ENCODE measurements at regions not wholly inside any gene's neighbourhood (a gene's known extent, or its start where the extent isn't known, plus 50 kb on each side); places are given as distances from the start of the nearest gene placed in this dataset.

DNA sequence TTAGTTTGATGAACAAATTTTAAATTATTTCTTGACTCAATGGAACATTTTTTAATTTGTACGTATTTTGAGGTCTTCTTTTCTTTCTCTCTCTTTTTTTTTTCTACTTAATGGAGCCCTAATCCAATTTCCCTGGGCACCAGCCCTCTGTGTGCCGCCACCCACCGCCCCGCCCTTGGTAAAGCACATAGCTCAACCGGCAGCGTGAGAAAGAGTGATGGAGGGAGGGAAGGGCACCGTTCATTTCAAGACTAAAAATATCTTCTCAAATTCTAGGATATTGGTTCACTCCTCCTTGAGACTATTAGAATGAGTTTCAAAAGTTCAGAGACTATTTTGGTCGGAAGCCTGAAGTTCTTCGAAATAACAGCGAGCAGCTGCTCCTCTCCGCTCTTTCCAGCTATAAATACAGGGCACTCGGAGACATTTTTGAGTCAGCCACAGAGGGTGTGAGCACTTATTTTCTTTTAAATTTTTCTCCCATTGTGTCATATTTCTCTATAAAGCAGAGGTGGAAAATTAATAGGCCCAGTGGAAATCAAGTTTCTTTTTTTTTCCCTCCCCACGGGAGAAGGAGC, 731.7 kb upstream of the ID2 start:
- DNase-seq (ENCODE audit: low read depth in 1 of 2, low spot score in 1 of 2): no peak

DNA sequence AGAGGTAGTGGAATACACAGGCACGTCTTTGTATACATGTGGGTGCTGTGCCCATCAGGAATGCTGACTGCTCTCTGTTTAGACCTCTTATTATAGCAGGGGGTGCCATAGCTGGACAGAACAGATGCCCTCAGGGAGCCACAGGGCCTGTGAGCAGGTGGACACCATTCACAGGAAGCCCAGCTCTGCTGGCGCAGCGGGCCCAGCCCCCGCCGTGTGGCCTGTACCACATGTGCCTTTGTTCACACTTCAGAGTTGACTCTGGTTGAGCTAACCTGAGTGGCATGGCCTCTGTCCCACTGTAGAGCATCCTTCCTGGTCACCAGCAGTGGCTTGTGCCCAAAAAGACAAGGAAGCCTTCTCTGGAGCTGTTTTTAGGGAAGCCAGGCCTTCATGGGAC, 730.9 kb upstream of the ID2 start:
- DNase-seq (ENCODE audit: low read depth in 1 of 2, low spot score in 1 of 2): no peak

DNA sequence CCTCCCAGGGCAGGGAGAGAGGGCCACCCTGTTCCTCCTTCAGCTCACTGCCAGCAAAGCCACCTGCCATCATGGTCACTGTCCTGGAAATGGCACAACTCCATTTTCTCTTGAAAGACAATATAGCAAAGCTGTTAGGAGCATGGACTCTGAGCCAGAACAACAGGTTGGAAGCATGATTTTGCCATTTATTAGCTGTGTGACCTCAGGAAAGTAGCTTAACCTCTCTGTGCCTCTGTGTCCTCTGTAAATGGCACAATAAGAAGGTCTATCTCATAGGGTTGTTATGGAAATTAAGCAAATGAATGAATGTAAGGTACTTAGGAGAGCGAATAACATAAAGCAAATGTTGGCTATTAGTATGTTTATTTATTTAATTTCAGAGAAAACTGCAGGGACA, 730.4 kb upstream of the ID2 start:
- no peak for DNase-seq (ENCODE audit: low read depth in 1 of 2, low spot score in 1 of 2)

DNA sequence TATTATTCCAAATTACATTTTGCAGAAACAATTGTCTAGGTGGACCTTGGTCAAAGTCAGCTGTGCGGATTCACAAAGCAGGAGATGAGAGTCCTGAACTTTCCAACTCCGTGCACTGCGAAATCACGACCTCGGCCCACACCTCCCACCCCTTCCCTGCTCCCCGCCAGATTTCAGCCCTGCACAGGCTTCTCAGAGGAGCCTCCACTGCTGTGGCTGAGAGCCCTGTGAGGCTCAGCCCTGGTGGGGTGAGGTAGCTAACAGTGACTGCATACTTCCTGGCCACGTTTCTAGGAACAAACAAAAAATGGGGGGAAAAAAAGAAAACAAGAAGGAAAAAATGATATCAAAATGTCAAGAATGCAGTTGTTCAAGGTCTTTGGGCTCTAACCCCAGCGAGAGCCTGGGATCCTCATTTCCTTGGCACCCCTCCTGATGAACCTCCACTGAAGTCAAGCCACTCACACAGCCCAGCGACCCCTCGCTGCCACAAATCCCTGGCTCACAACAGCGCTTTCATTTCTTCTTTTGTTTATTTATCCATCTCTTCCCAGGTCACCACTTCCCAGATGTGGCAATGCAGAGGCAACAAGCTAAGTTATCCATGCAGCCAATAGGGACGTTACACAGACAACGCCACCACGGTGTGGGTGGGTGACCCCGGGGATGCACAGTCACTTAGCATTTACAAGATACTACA, 729.7 kb upstream of the ID2 start:
- no peak for DNase-seq (ENCODE audit: low read depth in 1 of 2, low spot score in 1 of 2)

DNA sequence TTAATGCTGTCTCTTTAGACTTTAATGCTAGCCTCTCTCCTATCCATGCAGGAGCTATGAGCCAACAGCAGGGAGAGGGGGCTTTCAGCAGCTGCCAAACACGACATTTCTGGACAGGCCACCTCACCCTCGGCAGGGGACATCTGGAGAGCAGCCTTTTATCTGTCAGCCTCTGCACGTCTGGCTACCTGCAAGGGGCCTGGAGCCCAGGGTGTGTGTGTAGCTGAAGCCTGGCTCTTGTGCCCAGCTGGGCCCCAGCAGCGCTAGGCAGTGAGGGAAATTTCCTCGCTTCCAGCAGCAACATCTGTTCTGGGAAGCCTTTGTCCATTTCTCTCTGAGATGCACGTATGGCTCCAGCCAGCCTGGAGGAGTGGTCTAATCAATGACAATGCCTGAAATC, 728.7 kb upstream of the ID2 start:
- no peak for DNase-seq (ENCODE audit: low read depth in 1 of 2, low spot score in 1 of 2)

DNA sequence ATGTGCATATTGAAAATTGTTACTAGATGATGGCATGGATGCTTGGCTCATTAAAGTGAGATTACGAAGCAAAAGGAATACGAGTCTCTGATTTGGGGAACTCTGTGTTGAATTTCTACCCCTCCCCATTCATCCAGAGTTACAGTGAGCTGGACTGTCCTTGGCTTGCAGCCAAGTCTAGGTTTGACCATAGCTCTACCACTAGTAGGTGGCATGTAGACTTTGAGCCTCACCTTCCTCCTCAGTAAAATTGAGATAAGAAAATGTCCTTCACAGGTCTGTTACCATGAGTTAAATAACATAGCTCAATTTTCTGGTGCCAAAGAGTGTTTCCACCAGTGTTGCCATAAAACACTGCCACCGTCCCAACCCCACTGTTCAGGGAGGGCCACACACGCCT, 727.6 kb upstream of the ID2 start:
- no peak for DNase-seq (ENCODE audit: low read depth in 1 of 2, low spot score in 1 of 2)

DNA sequence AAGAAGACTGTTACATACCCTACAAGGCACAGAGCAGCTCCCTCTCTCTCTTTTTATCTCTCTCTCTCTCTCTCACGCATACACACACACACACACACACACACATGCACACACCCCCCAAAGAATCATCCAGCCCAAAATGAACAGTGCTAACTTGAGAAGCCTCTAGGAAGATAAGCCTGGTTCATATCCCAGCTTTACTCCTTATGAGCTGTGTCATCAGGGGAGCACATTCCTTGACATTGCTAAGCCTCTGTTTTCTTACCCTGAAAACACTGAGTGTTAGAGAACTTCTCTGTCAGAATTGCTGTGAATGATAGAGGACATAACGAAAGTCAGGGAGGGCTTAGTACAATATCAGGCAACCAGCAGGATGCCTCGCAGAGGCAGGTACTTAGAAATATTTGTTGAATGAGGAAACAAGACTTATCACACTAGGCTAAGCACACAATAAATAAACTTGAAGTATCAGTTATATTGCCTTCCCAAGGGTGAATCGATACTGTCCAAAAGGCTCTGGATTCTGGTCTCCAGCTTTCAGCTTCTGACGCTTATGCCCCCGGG, 725.6 kb upstream of the ID2 start:
- no peak for DNase-seq (ENCODE audit: low read depth in 1 of 2, low spot score in 1 of 2)

DNA sequence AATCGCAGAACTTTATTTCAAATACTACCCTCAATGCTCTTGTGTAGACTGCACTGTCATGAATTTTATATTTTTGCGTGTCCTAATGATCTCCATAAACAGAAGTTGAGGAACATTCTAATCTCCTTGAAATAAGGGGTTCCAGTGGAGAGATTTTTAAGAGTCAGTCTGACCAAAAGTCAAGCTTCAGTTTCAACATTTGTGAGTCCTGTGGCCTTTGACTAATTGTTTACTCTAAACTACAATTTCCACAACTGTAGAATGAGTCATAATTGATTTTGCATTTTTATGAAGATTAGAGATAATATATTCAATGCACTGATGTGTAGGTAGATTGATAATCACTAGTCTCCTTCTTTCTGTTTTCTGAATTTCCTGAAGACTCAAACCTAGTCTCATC, 720.3 kb upstream of the ID2 start:
- no peak for DNase-seq (ENCODE audit: low read depth in 1 of 2, low spot score in 1 of 2)

DNA sequence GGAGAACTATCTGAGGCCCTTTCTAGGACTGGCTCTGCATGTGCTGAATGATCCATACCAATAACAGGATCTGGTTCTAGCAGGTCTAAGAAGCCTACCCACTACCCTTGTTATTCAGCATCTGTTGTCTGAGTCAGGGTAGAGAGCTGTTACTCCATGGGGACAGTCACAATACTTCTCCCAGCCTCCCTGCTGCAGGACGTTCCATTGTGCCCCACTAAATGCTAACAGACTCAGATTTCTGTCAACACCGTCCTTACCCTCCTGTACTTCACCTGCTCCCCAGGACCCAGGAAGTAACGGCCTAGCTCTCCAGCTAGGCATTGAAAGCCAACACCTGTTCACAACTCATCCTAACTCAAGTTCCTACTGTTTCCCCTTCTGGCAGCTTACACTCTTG, 719.7 kb upstream of the ID2 start:
- DNase-seq (ENCODE audit: low read depth in 1 of 2, low spot score in 1 of 2): no peak

DNA sequence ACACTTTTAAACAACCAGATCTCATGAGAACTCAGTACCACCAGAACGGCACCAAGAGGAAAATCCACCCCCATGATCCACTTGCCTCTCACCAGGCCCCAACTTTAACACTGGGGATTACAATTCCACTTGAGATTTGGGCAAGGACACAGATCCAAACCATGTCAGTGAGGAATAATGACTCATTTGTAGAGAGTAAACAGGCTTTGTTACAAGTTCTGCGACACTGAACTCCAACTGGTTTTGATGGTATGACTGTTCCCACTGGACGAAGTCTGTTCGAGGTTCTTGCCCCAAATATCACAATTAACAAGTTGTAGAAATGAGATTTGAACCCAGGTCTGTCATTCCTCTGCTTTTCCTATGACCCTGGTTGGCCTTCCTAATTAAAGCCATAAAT, 718.1 kb upstream of the ID2 start:
- DNase-seq (ENCODE audit: low read depth in 1 of 2, low spot score in 1 of 2): no peak

DNA sequence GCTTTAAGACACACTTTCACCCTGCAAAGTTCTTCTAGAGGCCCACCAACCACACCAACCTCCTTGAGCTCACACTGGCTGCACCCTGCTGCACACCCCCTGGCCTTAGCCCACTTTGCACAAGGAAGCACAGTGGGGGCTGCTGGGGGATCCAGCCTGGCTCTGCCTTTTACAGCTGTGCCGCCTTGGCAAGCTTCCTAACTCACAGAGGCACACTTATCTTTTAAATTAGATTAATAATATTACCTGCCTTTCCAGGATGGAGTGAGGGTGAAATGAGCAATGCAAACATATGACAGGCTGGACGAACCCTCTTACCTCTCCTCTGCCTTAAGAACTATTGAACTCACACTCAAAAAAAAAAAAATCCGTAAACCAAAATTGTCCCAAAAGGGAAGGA, 715.8 kb upstream of the ID2 start:
- no peak for DNase-seq (ENCODE audit: low read depth in 1 of 2, low spot score in 1 of 2)

DNA sequence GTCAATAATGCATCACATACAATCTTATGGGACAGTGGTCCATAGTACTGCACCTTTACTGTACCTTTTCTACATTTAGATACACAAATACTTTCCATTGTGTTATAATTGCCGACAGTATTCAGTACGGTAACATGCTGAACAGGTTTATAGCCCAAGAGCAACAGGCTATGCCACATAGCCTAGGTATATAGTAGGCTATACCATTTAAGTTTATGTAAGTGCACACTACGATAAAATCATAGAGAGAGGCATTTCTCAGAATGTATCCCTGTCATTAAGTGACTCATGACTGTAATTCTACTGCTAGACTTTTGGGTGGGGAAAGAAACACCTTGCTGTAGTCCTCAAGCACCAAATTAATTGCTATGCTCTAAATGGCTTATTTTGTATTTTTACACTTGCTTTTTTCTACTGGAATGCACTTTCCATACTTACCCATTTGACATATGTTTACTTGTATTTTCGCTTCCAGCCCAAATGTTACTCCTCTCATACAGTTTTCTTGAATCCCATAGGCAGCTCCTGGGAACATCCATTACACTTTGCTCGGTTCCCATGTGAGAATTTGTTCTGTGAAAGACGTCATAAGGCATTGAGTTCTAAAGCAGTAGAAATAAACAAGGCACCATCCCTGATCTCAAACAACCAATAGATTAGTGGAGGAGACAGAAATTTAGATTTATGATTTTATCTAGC, 714.0 kb upstream of the ID2 start:
- no peak for DNase-seq (ENCODE audit: low read depth in 1 of 2, low spot score in 1 of 2)

DNA sequence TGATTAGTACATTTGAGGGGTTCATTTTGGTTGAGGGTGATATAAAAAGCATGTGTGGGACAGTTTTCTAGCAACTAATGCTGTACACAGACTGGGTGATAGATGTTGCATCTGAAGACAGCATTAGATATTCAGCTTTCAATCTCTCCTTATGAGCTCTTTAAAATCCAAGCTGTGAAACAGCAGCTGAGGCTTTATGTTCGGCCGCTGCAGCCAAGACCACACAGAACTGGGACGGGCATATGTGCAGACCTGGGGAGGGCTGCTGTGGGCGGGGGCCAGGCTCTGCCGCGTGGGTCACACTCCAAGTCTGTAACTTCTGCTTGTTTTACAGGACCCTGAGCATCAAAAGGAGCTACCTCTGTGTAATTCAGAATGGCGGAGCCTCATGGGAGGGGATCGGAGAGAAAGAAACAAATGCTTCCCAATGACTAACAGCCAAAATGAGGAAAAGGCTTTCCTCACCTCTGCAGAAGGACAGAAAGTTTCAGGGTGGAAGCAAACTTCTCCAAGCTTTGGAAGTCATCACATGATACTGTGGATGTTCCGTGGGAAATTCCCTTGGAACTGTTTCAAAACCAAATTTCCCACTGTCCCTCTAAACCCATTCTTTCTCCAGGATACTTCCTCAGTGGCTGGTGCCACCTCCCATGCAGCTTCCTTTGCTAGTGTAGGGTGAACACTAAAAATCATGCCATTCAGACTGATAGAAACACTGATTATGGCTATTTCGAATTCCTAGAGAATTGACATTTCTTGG, 711.9 kb upstream of the ID2 start:
- no peak for DNase-seq (ENCODE audit: low read depth in 1 of 2, low spot score in 1 of 2)

DNA sequence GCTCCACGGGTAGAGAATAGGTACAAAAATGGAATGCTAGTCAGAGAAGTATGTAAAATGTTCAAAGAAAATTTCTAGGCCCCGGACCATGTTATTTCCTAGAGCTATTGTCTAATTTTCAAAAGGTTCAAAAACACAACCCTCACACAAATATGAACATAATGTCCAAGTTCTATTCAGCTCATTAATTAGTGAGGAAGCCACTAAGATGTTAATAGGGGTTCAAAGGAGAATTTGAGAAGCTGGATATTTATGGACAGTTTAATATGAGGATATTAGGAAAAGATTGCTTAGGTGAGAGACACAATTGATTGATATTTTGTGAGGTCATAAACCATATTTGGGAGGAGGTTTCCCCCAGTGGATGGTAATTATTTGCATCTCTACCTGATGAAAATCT, 710.6 kb upstream of the ID2 start:
- no peak for DNase-seq (ENCODE audit: low read depth in 1 of 2, low spot score in 1 of 2)

DNA sequence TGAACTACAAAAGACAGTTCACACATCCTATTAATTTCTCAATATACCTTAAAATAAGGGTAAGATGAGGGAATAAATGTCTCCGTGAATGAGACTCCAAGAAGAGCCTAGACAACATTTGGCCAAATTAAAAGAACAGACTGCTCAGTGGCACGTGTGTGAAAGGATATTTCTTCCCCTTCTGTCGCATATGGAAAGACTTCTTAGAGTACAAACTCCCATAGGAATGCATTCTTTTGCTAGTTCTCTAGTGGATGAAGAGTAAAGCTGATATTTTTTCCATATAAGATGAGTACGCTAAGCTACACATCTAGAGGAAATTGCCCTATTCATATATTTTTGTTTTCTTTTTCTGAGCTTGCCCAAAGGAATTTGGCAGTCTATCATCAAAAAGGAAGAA, 710.0 kb upstream of the ID2 start:
- no peak for DNase-seq (ENCODE audit: low read depth in 1 of 2, low spot score in 1 of 2)

DNA sequence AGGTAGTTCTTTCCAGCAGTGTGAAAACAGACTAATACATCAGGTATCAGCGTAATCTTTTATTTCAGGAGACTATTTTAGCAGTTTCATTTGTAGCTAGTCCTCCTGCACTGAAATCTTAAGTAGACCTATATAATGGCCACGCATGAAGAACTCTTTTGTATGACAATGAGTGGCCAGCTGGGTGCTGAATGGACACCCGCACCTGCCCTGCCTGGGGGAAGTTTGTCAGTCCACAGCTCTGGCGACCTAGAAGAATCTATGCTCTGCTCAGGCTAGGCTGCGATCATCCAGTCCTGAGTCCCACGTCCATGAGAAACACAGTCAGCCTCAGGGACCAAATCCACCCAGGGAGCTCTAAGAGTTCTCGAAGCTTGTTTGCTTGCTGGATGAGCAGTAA, 709.2 kb upstream of the ID2 start:
- no peak for DNase-seq (ENCODE audit: low read depth in 1 of 2, low spot score in 1 of 2)

DNA sequence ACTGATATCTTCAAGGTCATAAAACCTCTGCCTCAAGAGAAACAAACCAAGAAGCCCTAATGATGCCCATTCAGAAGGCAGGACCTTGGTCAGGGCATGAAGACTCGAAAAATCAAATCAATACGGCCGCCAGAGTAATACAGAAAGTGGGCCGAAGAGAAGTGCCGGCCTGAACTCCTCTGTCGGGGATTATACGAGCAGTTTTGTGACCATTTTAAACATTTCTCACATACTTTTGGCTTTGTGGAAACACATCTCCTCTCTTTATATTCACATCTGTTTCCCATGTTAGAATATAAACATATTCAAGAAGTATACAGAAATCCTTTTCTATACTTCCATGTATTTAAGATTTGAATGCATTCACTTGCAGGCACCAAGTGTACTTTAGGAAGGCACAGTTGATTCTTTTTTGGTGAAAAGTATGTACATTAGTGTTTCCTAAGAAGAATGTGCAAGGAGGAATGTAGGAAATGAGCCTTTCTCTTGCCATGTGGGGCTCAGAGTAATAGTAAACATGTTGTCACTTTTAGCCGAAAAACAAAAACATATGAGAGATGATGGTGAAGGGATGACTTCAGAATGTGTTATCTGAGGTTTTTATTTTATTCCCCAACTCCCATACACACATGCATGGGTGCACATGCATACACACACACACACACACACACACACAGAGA, 707.9 kb upstream of the ID2 start:
- no peak for DNase-seq (ENCODE audit: low read depth in 1 of 2, low spot score in 1 of 2)

DNA sequence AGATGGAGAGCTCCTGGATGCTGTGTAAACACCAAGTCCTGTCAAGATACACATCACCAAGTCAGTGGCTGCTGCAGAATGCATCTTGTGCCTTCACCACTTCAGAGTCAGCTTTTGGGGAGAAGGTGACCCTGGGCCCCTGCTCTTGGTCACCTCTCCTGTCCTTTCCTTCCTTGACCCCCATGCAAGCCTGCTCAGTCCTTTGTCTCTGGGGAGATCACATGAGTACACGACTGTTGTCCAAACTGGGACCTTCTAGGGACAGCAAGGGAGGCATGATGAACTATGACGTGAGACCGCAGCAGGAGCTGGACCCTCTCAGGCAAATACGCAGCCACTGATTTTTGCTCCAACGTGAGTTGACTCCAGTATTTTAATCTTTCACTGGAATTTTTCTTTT, 706.9 kb upstream of the ID2 start:
- no peak for DNase-seq (ENCODE audit: low read depth in 1 of 2, low spot score in 1 of 2)

DNA sequence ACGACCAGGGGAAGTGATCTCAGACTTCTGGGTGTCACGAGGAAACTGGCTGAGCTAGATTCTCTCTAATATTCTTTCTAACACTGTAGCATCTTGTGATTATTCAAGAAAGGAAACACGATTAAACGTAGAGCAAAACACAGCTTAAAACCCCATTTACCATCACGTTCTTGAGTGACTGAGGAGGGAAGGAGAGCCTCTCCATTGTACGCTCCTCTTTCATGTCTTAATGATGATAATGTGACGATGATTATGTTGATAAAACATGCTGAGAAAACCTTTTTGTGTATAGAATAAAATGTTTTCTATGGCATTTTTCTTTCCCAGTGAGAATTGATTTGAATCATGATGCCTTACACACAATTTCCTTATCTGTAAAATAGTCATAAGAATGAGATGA, 705.6 kb upstream of the ID2 start:
- no peak for DNase-seq (ENCODE audit: low read depth in 1 of 2, low spot score in 1 of 2)

DNA sequence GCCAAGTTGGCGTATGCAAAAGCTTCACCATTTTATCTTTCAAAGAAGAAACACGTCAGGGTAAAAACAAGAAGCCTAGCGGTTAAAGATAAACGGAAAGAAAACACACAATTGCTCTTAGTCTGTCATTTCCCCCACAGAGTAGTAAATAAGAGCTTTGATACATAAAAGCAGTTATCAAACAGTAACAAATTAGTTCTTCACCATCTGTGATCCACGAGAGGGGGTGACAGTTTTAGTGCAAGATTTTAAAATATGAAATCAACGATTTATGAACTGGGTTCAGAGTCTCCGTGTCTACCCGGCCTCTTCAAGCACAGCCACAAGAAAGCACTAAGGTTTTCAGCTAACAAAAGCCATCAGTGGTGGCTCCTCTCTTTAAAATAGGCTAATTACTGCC, 703.9 kb upstream of the ID2 start:
- no peak for DNase-seq (ENCODE audit: low read depth in 1 of 2, low spot score in 1 of 2)

DNA sequence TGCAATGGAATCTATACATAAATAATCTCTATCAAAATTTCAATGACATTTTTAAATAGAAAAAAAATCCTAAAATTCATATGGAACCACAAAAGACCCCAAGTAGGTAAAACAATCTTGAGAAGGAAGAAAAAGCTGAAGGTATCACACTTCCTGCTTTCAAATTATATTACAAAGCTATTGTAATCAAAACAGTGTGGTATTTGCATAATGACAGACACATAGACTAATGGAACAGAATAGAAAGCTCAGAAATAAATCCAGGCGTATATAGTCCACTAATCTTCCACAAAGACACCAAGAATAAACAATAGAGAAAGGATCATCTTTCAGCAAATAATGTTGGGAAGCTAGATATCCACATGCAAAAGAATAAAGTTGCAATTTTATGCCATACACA, 699.8 kb upstream of the ID2 start:
- no peak for DNase-seq (ENCODE audit: low read depth in 1 of 2, low spot score in 1 of 2)
